ENCODE measurements at regions not wholly inside any gene's neighbourhood (a gene's known extent, or its start where the extent isn't known, plus 50 kb on each side); places are given as distances from the start of the nearest gene placed in this dataset.

GRCh38 chr14:101220921-101221510 lies 317.5 kb upstream of the RTL1 start:
- no peak for FAIRE-seq

- FAIRE-seq = no peak
Observed at GRCh38 chr14:101221549-101222160, 318.1 kb upstream of the RTL1 start.

GRCh38 chr14:101222362-101223070 lies 319.0 kb upstream of the RTL1 start:
- no peak for FAIRE-seq

GRCh38 chr14:101223127-101223526 lies 319.6 kb upstream of the RTL1 start:
- FAIRE-seq = no peak

- no peak for FAIRE-seq
Observed at GRCh38 chr14:101223561-101224162, 320.1 kb upstream of the RTL1 start.

GRCh38 chr14:101224356-101225156 lies 321.0 kb upstream of the RTL1 start:
- FAIRE-seq = no peak

GRCh38 chr14:101225157-101226152 lies 321.9 kb upstream of the RTL1 start:
- FAIRE-seq = no peak

- FAIRE-seq = no peak
Observed at GRCh38 chr14:101226265-101226602, 322.7 kb upstream of the RTL1 start.

GRCh38 chr14:101226603-101227425 lies 323.3 kb upstream of the RTL1 start:
- no peak for FAIRE-seq

- FAIRE-seq = no peak
Observed at GRCh38 chr14:101227611-101228594, 324.4 kb upstream of the RTL1 start.

- FAIRE-seq = no peak
Observed at GRCh38 chr14:101228949-101229541, 325.5 kb upstream of the RTL1 start.

GRCh38 chr14:101229666-101230065 lies 326.1 kb upstream of the RTL1 start:
- FAIRE-seq = no peak

- FAIRE-seq = no peak
Observed at GRCh38 chr14:101230161-101230850, 326.8 kb upstream of the RTL1 start.

GRCh38 chr14:101230851-101231550 lies 327.5 kb upstream of the RTL1 start:
- no peak for FAIRE-seq

GRCh38 chr14:101231828-101232227 lies 328.3 kb upstream of the RTL1 start:
- no peak for FAIRE-seq

GRCh38 chr14:101232340-101233020 lies 328.8 kb upstream of the DIO3 start:
- FAIRE-seq = no peak

GRCh38 chr14:101233021-101233366 lies 328.3 kb upstream of the DIO3 start:
- no peak for FAIRE-seq
